ENCODE measurements at regions not wholly inside any gene's neighbourhood (a gene's known extent, or its start where the extent isn't known, plus 50 kb on each side); places are given as distances from the start of the nearest gene placed in this dataset.
A peak's percentile ranks its signal among the peaks of the same experiment; 100 is the strongest.

DNA sequence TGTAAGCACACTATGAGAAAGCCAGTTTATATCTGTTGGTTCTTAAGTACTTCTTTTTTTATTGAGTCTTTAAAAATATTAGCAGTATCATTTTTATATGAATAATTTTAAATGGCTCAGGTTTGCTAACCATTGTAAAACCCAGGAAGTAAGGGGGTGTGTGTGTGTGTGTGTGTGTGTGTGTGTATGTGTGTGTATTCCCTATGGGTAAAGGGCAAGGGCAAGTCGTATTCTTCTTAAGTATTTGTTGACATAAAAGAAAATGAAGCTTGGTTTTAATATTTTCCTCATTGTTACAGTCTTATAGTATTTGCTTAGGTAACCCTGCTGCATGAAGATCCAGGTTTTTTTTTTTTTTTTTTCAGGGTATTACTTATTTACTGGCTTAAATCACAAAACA is 495.0 kb upstream of the B3GALT2 start:
- no peak overlapping the region for H3K27ac Mint-ChIP-seq
- H3K9me3 Mint-ChIP-seq, result no peaks in the 10 kb centered on the region
- no peak for ATAC-seq (replicated peaks)
- no peaks in the 10 kb centered on the region for H3K27me3 Mint-ChIP-seq
- H3K36me3 Mint-ChIP-seq (ENCODE audit: low read depth), result no peaks in the 10 kb centered on the region
- no peak overlapping the region for H3K4me3 Mint-ChIP-seq
- H3K4me1 Mint-ChIP-seq, result peaks cover 5% of the 10 kb centered on the region

DNA sequence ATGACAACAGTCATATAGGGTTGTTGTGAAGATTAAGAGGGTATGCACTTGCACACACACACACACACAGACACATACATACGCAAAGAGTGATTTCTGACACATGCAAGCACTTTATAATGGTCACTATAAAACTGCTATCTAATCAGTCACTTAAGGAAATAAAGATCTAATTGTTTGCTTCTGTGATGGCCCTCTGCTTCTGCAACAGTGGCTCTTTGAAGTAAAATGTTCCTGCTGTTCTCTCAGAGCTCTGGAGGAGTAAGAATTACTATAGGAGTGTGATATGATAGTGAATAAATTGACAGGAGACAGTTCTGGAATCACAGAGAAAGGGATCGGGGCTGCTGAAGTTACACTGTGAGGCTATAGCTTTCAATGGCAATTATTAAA is 494.5 kb upstream of the B3GALT2 start:
- Mint-ChIP-seq H3K9me3 (no peaks in the 10 kb centered on the region), H3K27me3 (no peaks in the 10 kb centered on the region), H3K4me1 (peaks cover 5% of the 10 kb centered on the region), H3K36me3 (ENCODE audit: low read depth) (no peaks in the 10 kb centered on the region), H3K27ac (no peak overlapping the region), H3K4me3 (no peak overlapping the region)
- ATAC-seq (replicated peaks), result no peak

DNA sequence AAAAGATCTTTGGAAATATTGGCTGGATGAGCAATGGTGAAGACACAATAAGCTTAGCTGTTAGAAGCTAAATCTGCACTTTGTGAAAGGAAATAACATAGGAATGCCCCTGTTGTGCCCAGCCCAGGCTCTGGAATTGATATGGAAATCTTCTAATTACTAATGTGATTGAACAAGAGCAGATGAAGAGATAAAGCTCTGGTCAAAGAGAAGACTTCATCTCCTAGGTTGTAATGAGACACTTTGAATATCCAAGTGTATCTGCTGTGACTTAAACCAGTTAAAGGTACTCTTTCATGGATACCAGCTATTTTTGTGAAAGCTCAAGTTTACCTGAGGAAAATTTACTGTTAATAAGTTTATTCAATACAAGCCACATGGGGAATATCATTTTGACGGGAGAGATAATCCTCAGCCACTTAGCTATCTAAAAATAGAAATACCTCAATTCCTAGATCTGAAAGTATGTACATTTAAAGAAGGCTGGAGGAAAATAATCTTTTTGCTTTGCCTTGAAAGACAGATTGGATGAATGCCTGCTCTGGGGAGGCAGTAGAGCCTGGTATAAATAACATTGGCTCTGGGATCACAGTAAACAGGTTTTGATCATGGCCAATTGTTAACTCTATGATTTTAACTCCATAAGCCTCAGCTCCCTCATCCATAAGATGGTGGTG is 494.0 kb upstream of the B3GALT2 start:
- Mint-ChIP-seq H3K27ac (no peak overlapping the region), H3K4me3 (no peak overlapping the region), H3K4me1 (peaks cover 5% of the 10 kb centered on the region), H3K36me3 (ENCODE audit: low read depth) (no peaks in the 10 kb centered on the region), H3K9me3 (no peaks in the 10 kb centered on the region), H3K27me3 (no peaks in the 10 kb centered on the region)
- ATAC-seq (replicated peaks), result no peak

DNA sequence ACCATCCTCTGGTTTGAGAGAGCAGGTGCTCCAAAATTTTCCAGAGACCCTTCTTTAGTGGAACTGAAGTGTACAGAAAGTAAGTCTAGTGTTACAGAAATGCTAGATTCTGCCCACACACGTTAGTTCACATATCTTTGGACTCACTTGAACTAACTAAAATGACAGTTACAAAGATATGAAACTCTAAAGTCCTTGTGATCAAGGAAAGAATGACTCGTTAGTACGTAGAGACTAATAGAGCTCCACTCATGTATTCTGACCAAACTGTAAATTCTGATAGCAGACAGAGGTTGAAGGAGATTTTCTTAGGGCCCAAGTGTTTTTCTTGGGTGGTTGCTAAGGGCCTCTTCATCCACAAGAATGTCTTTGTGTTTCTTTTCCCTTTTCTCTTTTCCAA is 491.5 kb upstream of the B3GALT2 start:
- H3K36me3 Mint-ChIP-seq (ENCODE audit: low read depth), result peaks cover 5% of the 10 kb centered on the region
- no peaks in the 10 kb centered on the region for H3K9me3 Mint-ChIP-seq
- peak; percentile 78 for ATAC-seq (replicated peaks)
- no peaks in the 10 kb centered on the region for H3K27me3 Mint-ChIP-seq
- H3K4me3 Mint-ChIP-seq, result peak overlapping the region; percentile 24
- H3K4me1 Mint-ChIP-seq, result peaks cover 13% of the 10 kb centered on the region
- peak overlapping the region; percentile 41 for H3K27ac Mint-ChIP-seq

DNA sequence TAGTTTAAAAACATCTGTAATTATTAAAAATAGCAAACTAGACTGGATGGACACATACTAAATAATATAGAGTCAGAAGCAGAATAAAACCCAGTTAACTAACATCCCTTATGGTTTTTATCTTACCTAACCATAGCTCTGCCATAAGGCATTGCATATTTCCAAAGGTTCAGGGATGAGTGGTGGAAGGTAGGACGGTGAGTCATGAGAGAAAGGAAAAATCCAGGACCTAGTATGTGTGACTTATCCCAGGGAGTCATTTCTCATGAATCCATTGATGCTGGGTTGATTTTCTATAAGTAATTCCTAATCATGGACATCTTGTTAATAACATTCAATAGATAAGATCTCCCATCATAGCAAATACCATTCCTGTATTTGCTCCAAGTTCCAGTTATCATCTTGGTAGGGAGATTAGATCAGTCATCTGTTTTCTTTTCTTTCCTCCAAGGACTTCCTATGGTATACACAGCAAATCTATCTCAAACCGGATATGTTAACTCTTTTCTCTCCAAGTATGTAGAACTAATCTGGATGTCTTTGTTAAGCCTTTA is 490.7 kb upstream of the B3GALT2 start:
- peak overlapping the region; percentile 24 for H3K4me3 Mint-ChIP-seq
- no peak for ATAC-seq (replicated peaks)
- no peaks in the 10 kb centered on the region for H3K9me3 Mint-ChIP-seq
- H3K36me3 Mint-ChIP-seq (ENCODE audit: low read depth), result peaks cover 5% of the 10 kb centered on the region
- peak overlapping the region; percentile 41 for H3K27ac Mint-ChIP-seq
- peaks cover 14% of the 10 kb centered on the region for H3K4me1 Mint-ChIP-seq
- H3K27me3 Mint-ChIP-seq, result no peaks in the 10 kb centered on the region

DNA sequence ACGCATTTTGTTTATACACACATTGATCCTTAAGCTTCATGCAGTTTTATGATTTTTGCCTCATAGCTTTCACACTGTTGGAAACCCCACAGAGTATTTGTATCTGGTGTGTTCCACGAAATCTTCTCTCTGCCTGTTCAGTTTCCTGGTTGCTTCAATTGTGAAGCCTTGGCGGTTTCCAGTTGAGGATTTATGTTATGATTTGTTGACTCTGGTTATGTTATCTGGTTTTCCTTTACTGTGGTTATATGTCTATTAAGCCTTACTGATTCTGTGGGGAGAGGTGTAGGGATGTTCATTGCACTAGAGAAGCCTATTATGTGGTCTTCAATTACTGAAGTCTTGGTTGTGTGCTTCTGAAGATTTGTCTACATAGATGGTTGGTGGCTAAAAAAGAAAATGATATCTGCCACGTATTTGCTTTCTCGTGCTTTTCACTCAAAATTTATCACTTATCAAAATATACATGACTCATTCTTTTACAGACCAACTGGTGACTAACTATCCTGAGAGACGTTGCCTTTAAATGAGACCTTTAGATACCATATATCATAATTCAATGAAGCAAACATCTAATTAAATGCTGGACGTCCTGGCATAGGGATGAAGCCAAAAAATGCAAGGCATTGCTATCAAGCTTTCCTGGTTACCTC is 488.0 kb upstream of the B3GALT2 start:
- H3K9me3 Mint-ChIP-seq, result no peaks in the 10 kb centered on the region
- no peaks in the 10 kb centered on the region for H3K27me3 Mint-ChIP-seq
- peak overlapping the region; percentile 49 for H3K4me3 Mint-ChIP-seq
- H3K27ac Mint-ChIP-seq, result peak overlapping the region; percentile 69
- peaks cover 5% of the 10 kb centered on the region for H3K36me3 Mint-ChIP-seq (ENCODE audit: low read depth)
- ATAC-seq (replicated peaks), result peak; percentile 74
- H3K4me1 Mint-ChIP-seq, result peaks cover 14% of the 10 kb centered on the region

DNA sequence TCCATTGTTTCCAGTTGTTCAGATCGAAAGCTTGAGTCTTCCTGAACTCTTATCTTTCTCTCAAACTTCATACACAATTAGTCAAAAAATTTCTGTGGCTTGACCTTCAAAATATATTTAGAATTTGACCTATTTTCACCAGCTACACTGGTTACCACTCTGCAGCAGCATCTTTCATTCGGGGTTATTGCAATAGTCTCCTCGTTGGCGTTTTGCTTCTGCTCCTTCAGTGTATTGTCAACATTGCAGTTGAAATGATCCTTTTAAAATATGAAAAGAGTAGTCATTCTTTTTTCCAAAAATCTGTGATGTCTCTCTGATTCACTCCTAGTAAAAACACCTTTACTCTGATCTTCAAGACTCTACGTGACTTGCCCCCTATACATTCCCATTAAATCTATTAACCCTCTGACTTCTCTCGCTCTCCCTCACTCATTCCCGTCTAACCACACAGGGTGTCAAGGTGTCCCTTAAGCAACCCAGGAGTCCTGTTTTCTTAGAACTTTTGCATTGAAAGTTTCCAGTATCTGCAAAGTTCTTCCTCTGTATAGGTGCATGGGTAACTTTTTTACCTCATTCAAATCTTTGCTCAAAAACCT is 480.2 kb upstream of the B3GALT2 start:
- Mint-ChIP-seq H3K4me3 (peak overlapping the region; percentile 71), H3K4me1 (peaks cover 29% of the 10 kb centered on the region), H3K27me3 (no peaks in the 10 kb centered on the region), H3K27ac (peak overlapping the region; percentile 91), H3K36me3 (ENCODE audit: low read depth) (no peaks in the 10 kb centered on the region), H3K9me3 (peaks cover 3% of the 10 kb centered on the region)
- ATAC-seq (replicated peaks), result peak; percentile 78

DNA sequence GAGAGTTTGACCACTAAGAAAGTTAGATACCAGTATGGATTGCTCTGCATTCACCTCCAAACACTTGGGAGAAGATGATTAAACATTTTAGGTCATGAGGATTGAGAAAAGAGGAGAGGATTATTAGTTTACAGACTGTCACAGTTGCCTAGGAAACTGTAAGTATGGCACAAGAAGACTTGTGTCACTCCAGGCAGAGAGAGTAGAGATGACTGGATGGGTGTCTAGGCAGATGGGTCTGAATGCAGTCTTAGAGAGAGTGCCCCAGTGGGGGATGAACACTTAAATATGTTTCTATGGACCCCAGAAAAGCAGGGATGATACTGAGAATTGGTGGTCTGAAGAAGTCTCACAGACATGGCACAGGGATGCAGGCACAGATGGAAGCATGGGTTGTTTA is 477.6 kb upstream of the B3GALT2 start:
- peak; percentile 58 for ATAC-seq (replicated peaks)
- Mint-ChIP-seq H3K9me3 (peaks cover 3% of the 10 kb centered on the region), H3K27ac (peak overlapping the region; percentile 75), H3K27me3 (no peaks in the 10 kb centered on the region), H3K4me3 (peak overlapping the region; percentile 2), H3K4me1 (peaks cover 29% of the 10 kb centered on the region), H3K36me3 (ENCODE audit: low read depth) (no peaks in the 10 kb centered on the region)

DNA sequence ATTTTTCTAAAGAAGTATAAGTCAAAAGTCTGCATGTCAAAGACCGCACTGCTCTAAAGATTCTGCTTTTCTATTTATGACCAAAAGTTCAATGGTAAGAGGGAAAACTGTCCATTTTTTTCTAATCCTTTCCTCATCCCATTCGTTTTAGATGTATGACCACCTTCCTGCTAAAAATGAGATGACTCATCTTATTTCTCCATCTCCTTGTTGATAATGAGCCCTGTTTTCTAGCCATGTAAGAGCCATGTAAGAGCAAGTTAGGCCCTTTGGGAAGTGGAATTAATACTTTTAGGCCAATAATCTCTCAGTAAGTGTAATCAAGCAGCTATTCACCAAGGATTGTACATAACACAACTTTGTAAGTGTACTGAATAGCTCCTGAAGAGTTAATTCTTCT is 475.6 kb upstream of the B3GALT2 start:
- Mint-ChIP-seq H3K27me3 (no peaks in the 10 kb centered on the region), H3K9me3 (peaks cover 3% of the 10 kb centered on the region), H3K27ac (no peak overlapping the region), H3K4me1 (peaks cover 23% of the 10 kb centered on the region), H3K4me3 (no peak overlapping the region), H3K36me3 (ENCODE audit: low read depth) (no peaks in the 10 kb centered on the region)
- ATAC-seq (replicated peaks), result no peak

DNA sequence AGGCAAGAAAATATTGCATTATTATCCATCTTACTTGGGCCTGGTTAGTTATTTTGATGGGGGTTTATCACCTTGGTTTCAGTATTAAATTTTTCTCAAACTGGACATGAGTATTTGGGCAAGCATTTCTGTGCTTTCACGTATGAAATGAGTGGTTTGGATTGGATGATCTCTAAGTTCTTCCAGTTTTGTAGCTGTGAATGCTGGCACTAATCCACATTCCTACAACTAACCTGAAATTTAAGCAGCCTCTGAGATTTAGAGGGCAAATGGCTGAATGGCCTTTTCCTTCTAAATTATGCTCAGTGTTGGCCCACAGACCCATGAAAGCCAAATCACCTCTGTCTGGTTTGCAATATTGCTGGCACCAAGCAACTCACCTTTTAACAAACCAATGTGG is 475.0 kb upstream of the B3GALT2 start:
- Mint-ChIP-seq H3K4me3 (no peak overlapping the region), H3K36me3 (ENCODE audit: low read depth) (no peaks in the 10 kb centered on the region), H3K4me1 (peaks cover 17% of the 10 kb centered on the region), H3K9me3 (peaks cover 3% of the 10 kb centered on the region), H3K27ac (no peak overlapping the region), H3K27me3 (no peaks in the 10 kb centered on the region)
- no peak for ATAC-seq (replicated peaks)

DNA sequence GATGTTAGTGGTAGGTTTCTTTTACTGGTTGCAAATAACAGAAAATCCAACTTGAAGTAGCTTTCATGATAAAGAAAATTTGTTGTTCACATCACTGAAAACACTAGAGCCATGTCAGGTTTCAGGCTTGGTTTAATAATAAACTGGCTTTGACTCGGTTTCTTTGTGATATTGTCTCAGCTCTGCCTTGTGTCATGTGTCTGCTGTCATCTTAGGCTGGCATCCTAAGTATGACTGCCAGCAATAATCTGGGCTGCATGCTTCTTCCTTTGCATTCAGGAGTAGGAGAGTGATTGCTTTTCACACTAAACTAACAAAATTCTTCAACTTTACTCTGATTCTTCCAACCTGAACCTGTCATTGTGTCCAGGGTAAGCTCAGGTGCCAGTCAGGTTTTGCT is 474.0 kb upstream of the B3GALT2 start:
- H3K36me3 Mint-ChIP-seq (ENCODE audit: low read depth), result no peaks in the 10 kb centered on the region
- peaks cover 8% of the 10 kb centered on the region for H3K9me3 Mint-ChIP-seq

DNA sequence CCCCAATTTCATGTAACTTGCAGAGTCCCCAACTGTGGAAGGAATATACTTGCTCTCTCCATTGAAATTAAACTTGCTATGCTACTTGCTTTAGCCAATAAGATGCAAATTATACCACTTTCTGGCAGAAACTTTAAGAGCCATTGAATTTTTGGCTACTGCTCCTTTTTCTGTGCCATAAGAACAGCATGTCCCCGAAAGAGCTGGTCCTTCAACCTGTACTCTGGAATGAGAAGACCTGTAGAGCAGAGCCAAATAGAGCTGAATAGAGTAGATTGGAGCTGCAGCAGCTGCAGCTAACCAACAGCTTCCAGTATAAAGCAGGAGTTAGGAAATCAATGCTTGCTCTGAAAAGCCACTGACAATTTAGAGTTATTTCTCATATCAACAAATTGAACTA is 472.3 kb upstream of the B3GALT2 start:
- H3K27me3 Mint-ChIP-seq, result no peaks in the 10 kb centered on the region
- no peak for ATAC-seq (replicated peaks)
- no peak overlapping the region for H3K27ac Mint-ChIP-seq
- H3K36me3 Mint-ChIP-seq (ENCODE audit: low read depth), result no peaks in the 10 kb centered on the region
- peaks cover 17% of the 10 kb centered on the region for H3K9me3 Mint-ChIP-seq
- H3K4me1 Mint-ChIP-seq, result peaks cover 15% of the 10 kb centered on the region
- no peak overlapping the region for H3K4me3 Mint-ChIP-seq

More for the DNA sequence above, 474.0 kb upstream of the B3GALT2 start:
- H3K27me3 Mint-ChIP-seq, result no peaks in the 10 kb centered on the region
- H3K27ac Mint-ChIP-seq, result no peak overlapping the region
- peaks cover 13% of the 10 kb centered on the region for H3K4me1 Mint-ChIP-seq
- no peak for ATAC-seq (replicated peaks)
- H3K4me3 Mint-ChIP-seq, result no peak overlapping the region

DNA sequence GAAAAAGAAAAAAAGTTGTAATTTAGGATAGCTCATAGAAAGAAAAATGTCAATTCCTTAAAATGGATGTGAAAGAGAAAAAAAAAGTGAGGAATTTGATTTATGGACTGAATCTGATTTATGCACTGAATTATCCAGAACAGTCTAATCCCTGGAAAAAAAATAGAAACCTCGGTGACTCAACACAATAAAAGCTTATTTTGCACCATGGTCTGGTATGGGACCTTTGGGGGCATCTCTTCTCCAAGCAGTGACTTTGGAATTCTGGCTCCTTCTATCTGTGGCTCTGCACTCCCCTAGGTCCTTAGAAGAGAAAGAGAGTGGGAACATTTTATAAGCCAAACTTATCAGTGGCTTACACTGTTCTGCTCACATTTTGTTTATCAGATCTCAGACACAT is 471.7 kb upstream of the B3GALT2 start:
- H3K27ac Mint-ChIP-seq, result no peak overlapping the region

DNA sequence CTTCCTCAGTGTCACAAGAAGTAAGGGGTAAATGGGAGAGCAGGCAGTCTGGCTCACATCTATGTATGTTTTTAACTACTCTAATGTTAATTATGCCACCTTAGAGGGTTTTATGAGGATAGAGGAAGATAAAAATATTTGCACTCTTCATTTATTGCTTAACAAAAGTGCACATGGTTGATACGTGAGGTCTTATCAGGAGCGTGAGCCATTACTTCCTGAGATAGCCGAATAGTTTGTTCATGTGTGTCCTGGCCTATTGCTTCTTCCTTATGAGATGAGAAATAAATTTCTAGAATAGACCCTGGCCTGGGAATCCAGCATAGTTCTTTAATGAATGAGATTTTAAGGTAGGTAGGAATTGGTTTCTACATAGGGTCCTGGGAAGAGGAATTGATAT is 471.1 kb upstream of the B3GALT2 start:
- peaks cover 8% of the 10 kb centered on the region for H3K4me1 Mint-ChIP-seq
- H3K9me3 Mint-ChIP-seq, result peaks cover 17% of the 10 kb centered on the region
- no peaks in the 10 kb centered on the region for H3K36me3 Mint-ChIP-seq (ENCODE audit: low read depth)
- no peak for ATAC-seq (replicated peaks)
- H3K27me3 Mint-ChIP-seq, result no peaks in the 10 kb centered on the region
- H3K4me3 Mint-ChIP-seq, result no peak overlapping the region
- H3K27ac Mint-ChIP-seq, result no peak overlapping the region

More for the DNA sequence above, 471.7 kb upstream of the B3GALT2 start:
- H3K9me3 Mint-ChIP-seq, result peaks cover 17% of the 10 kb centered on the region
- no peak overlapping the region for H3K4me3 Mint-ChIP-seq
- H3K4me1 Mint-ChIP-seq, result peaks cover 11% of the 10 kb centered on the region
- no peak for ATAC-seq (replicated peaks)
- H3K27me3 Mint-ChIP-seq, result no peaks in the 10 kb centered on the region
- H3K36me3 Mint-ChIP-seq (ENCODE audit: low read depth), result no peaks in the 10 kb centered on the region

DNA sequence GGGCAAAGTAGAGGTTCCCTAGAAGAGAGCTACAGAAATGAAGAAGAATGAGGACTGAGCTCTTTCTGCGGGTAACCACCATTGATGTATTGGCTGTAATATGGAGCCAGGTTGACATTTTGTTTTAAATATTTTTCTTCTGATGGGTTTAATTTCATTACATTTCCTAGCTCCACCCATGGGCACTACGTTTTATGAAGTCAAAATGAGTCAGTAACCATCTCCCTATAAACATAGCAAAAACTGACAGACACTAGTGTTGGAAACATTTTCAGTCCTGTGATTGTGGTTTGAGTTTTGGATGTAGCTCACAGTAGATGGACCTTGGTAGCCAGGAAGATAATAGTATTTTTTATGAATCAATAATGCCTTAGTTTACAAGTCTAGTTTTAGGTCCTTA is 470.4 kb upstream of the B3GALT2 start:
- Mint-ChIP-seq H3K4me3 (no peak overlapping the region), H3K9me3 (peaks cover 17% of the 10 kb centered on the region), H3K36me3 (ENCODE audit: low read depth) (no peaks in the 10 kb centered on the region), H3K27me3 (no peaks in the 10 kb centered on the region), H3K4me1 (peaks cover 8% of the 10 kb centered on the region), H3K27ac (peak overlapping the region; percentile 66)
- ATAC-seq (replicated peaks), result no peak

Data from activated T-helper 17 cell treated with anti-CD3 and anti-CD28 coated beads, Interleukin-2, amount 50 U/mL, for 72 hours (primary cell).